Stomach (tissue), 4 donors: ENCODE measurements at regions not wholly inside any gene's neighbourhood (a gene's known extent, or its start where the extent isn't known, plus 50 kb on each side); places are given as distances from the start of the nearest gene placed in this dataset.

Experiments used
- EP300 ChIP-seq: sonication (generic); formaldehyde crosslinking; IDR thresholded peaks from one replicate; pipeline ENCODE4 v1.6.1; 2017; ENCODE audit warnings: antibody characterized with exemption
- TF ChIP-seq, protein P1 (sequence below), 7 experiments: fragments of 450-650 bp in 4 of 7; fragments of 200-600 bp in 3 of 7; sonication (generic) in 3 of 7; IDR thresholded peaks; one replicate each; pipeline ENCODE4 v1.5.1; 2016 to 2019; ENCODE audit warnings: antibody characterized with exemption in 7 of 7, control low read depth in 2 of 7, mild to moderate bottlenecking in 1 of 7

DNA sequence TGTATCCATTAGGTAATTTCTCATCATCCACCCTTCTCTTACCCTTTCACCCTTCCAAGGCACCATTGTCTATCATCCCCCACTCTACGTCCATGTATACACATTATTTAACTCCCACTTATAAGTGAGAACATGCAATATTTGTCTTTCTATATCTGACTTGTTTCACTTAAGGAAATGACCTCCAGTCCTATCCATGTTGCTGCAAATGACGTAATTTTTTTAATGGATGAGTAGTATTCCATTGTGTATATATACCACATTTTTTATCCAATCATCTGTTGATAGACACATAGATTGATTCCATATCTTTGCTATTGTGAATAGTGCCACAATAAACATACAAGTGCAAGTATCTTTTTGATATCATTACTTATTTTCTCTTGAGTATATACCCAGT, 322.9 kb upstream of the CXADR start:
- no peak for TF ChIP-seq EP300
- TF ChIP-seq, protein P1, sequence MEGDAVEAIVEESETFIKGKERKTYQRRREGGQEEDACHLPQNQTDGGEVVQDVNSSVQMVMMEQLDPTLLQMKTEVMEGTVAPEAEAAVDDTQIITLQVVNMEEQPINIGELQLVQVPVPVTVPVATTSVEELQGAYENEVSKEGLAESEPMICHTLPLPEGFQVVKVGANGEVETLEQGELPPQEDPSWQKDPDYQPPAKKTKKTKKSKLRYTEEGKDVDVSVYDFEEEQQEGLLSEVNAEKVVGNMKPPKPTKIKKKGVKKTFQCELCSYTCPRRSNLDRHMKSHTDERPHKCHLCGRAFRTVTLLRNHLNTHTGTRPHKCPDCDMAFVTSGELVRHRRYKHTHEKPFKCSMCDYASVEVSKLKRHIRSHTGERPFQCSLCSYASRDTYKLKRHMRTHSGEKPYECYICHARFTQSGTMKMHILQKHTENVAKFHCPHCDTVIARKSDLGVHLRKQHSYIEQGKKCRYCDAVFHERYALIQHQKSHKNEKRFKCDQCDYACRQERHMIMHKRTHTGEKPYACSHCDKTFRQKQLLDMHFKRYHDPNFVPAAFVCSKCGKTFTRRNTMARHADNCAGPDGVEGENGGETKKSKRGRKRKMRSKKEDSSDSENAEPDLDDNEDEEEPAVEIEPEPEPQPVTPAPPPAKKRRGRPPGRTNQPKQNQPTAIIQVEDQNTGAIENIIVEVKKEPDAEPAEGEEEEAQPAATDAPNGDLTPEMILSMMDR (IDR thresholded peaks at IDR 0.05) = no peak
